H7 (cell line): ENCODE measurements at regions not wholly inside any gene's neighbourhood (a gene's known extent, or its start where the extent isn't known, plus 50 kb on each side); places are given as distances from the start of the nearest gene placed in this dataset.

Source experiments
- DNase-seq: peaks from one replicate; pipeline ENCODE4 v3.0.0; 2012
- H3K27me3 ChIP-seq: 2 replicates; pipeline ENCODE4 v1.6.0; 2011; ENCODE audit warnings: mild to moderate bottlenecking, low read length; ENCODE audit not compliant: control insufficient read depth, insufficient read depth
- H3K36me3 ChIP-seq: replicated peaks from 2 replicates; pipeline ENCODE4 v1.5.1; 2011; ENCODE audit warnings: low read length; ENCODE audit not compliant: control insufficient read depth, insufficient read depth
- H3K4me3 ChIP-seq: 2 replicates; pipeline ENCODE4 v1.5.1; 2011; ENCODE audit warnings: low read depth, mild to moderate bottlenecking, control low read depth, low read length, moderate library complexity; ENCODE audit not compliant: insufficient read depth

- H3K36me3 ChIP-seq = no peaks in the 10 kb centered on the region
- no peak overlapping the region for H3K4me3 ChIP-seq
- DNase-seq = no peak
- no peaks in the 10 kb centered on the region for H3K27me3 ChIP-seq
Measured at GRCh38 chr9:117882171-117882570, 178.0 kb downstream of the TLR4 start.

- H3K36me3 ChIP-seq = no peaks in the 10 kb centered on the region
- no peak overlapping the region for H3K4me3 ChIP-seq
- no peak for DNase-seq
- no peaks in the 10 kb centered on the region for H3K27me3 ChIP-seq
Measured at GRCh38 chr9:117886616-117887015, 182.4 kb downstream of the TLR4 start.

- no peaks in the 10 kb centered on the region for H3K36me3 ChIP-seq
- no peak overlapping the region for H3K4me3 ChIP-seq
- H3K27me3 ChIP-seq = no peaks in the 10 kb centered on the region
- no peak for DNase-seq
Measured at GRCh38 chr9:117887383-117887782, 183.2 kb downstream of the TLR4 start.

- no peaks in the 10 kb centered on the region for H3K27me3 ChIP-seq
- H3K36me3 ChIP-seq = no peaks in the 10 kb centered on the region
- H3K4me3 ChIP-seq = no peak overlapping the region
- DNase-seq = no peak
Measured at GRCh38 chr9:117887941-117888340, 183.7 kb downstream of the TLR4 start.

GRCh38 chr9:117903453-117903852 lies 199.2 kb downstream of the TLR4 start:
- no peaks in the 10 kb centered on the region for H3K36me3 ChIP-seq
- no peak overlapping the region for H3K4me3 ChIP-seq
- no peaks in the 10 kb centered on the region for H3K27me3 ChIP-seq
- no peak for DNase-seq

- no peaks in the 10 kb centered on the region for H3K36me3 ChIP-seq
- H3K4me3 ChIP-seq = no peak overlapping the region
- DNase-seq = no peak
- H3K27me3 ChIP-seq = no peaks in the 10 kb centered on the region
Measured at GRCh38 chr9:117906763-117907162, 202.6 kb downstream of the TLR4 start.

GRCh38 chr9:117907420-117907819 lies 203.2 kb downstream of the TLR4 start:
- Histone ChIP-seq H3K36me3 (no peaks in the 10 kb centered on the region), H3K27me3 (no peaks in the 10 kb centered on the region), H3K4me3 (no peak overlapping the region)
- no peak for DNase-seq

GRCh38 chr9:117916291-117916690 lies 212.1 kb downstream of the TLR4 start:
- Histone ChIP-seq H3K4me3 (no peak overlapping the region), H3K36me3 (no peaks in the 10 kb centered on the region), H3K27me3 (no peaks in the 10 kb centered on the region)
- DNase-seq = no peak

GRCh38 chr9:117917873-117918272 lies 213.7 kb downstream of the TLR4 start:
- H3K27me3 ChIP-seq = no peaks in the 10 kb centered on the region

GRCh38 chr9:117919538-117919937 lies 215.3 kb downstream of the TLR4 start:
- Histone ChIP-seq H3K27me3 (no peaks in the 10 kb centered on the region), H3K4me3 (no peak overlapping the region), H3K36me3 (no peaks in the 10 kb centered on the region)
- no peak for DNase-seq

More at GRCh38 chr9:117917873-117918272, 213.7 kb downstream of the TLR4 start:
- Histone ChIP-seq H3K36me3 (no peaks in the 10 kb centered on the region), H3K4me3 (no peak overlapping the region)
- DNase-seq = no peak

GRCh38 chr9:117926031-117926658 lies 221.9 kb downstream of the TLR4 start:
- H3K4me3 ChIP-seq = no peak overlapping the region
- no peak for DNase-seq
- H3K36me3 ChIP-seq = no peaks in the 10 kb centered on the region
- H3K27me3 ChIP-seq = no peaks in the 10 kb centered on the region

- Histone ChIP-seq H3K4me3 (no peak overlapping the region), H3K27me3 (no peaks in the 10 kb centered on the region), H3K36me3 (no peaks in the 10 kb centered on the region)
- peak; percentile 7 for DNase-seq
Measured at GRCh38 chr9:117927354-117927753, 223.2 kb downstream of the TLR4 start.

- no peaks in the 10 kb centered on the region for H3K36me3 ChIP-seq
- H3K27me3 ChIP-seq = no peaks in the 10 kb centered on the region
- H3K4me3 ChIP-seq = no peak overlapping the region
- DNase-seq = no peak
Measured at GRCh38 chr9:117929868-117930267, 225.7 kb downstream of the TLR4 start.

GRCh38 chr9:117932585-117932984 lies 228.4 kb downstream of the TLR4 start:
- no peaks in the 10 kb centered on the region for H3K36me3 ChIP-seq
- DNase-seq = no peak
- no peaks in the 10 kb centered on the region for H3K27me3 ChIP-seq
- H3K4me3 ChIP-seq = no peak overlapping the region

- Histone ChIP-seq H3K36me3 (no peaks in the 10 kb centered on the region), H3K27me3 (no peaks in the 10 kb centered on the region), H3K4me3 (no peak overlapping the region)
- DNase-seq = no peak
Measured at GRCh38 chr9:117936185-117937130, 232.3 kb downstream of the TLR4 start.
